Cardiac fibroblast (primary cell): ENCODE measurements at regions not wholly inside any gene's neighbourhood (a gene's known extent, or its start where the extent isn't known, plus 50 kb on each side); places are given as distances from the start of the nearest gene placed in this dataset.

Experiments
- DNase-seq, 2 donors: peaks; one replicate each; pipeline versions ENCODE4 v3.0.0 to v3.0.0-alpha.2; 2010; ENCODE audit warnings: low read depth in 2 of 2
- H3K4me3 ChIP-seq, 2 donors: replicated peaks in 1 of 2; 1 replicate in 1 of 2; 2 replicates in 1 of 2; pipeline ENCODE4 v1.5.1; 2011; ENCODE audit warnings: low read depth in 2 of 2, low read length in 2 of 2, mild to moderate bottlenecking in 2 of 2, moderate library complexity in 1 of 2
- CTCF ChIP-seq: IDR thresholded peaks from one replicate; pipeline ENCODE4 v1.5.1; 2011; ENCODE audit warnings: low read depth, mild to moderate bottlenecking, low read length, inconsistent platforms

GRCh38 chr16:62475573-62475972, 439.3 kb upstream of the CDH8 start:
- DNase-seq = no peak
- TF ChIP-seq CTCF = no peak
- H3K4me3 ChIP-seq = no peak overlapping the region

- DNase-seq = no peak
- no peak for TF ChIP-seq CTCF
Measured at GRCh38 chr16:62462971-62463370, 426.7 kb upstream of the CDH8 start.

GRCh38 chr16:62450291-62450690, 414.1 kb upstream of the CDH8 start:
- TF ChIP-seq CTCF = no peak
- no peak for DNase-seq
- no peak overlapping the region for H3K4me3 ChIP-seq

More at GRCh38 chr16:62462971-62463370, 426.7 kb upstream of the CDH8 start:
- no peak overlapping the region for H3K4me3 ChIP-seq

- no peak for DNase-seq
- TF ChIP-seq CTCF = no peak
- no peak overlapping the region for H3K4me3 ChIP-seq
Measured at GRCh38 chr16:62445909-62446308, 409.7 kb upstream of the CDH8 start.

GRCh38 chr16:62424206-62424605, 388.0 kb upstream of the CDH8 start:
- DNase-seq = no peak
- TF ChIP-seq CTCF = no peak
- no peak overlapping the region for H3K4me3 ChIP-seq

- no peak for TF ChIP-seq CTCF
- no peak overlapping the region for H3K4me3 ChIP-seq
Measured at GRCh38 chr16:62408760-62409159, 372.5 kb upstream of the CDH8 start.

GRCh38 chr16:62406387-62406786, 370.1 kb upstream of the CDH8 start:
- no peak for DNase-seq
- H3K4me3 ChIP-seq = no peak overlapping the region
- no peak for TF ChIP-seq CTCF

More at GRCh38 chr16:62408760-62409159, 372.5 kb upstream of the CDH8 start:
- DNase-seq = no peak
